ENCODE measurements at regions not wholly inside any gene's neighbourhood (a gene's known extent, or its start where the extent isn't known, plus 50 kb on each side); places are given as distances from the start of the nearest gene placed in this dataset.
A peak's percentile ranks its signal among the peaks of the same experiment; 100 is the strongest.

DNA sequence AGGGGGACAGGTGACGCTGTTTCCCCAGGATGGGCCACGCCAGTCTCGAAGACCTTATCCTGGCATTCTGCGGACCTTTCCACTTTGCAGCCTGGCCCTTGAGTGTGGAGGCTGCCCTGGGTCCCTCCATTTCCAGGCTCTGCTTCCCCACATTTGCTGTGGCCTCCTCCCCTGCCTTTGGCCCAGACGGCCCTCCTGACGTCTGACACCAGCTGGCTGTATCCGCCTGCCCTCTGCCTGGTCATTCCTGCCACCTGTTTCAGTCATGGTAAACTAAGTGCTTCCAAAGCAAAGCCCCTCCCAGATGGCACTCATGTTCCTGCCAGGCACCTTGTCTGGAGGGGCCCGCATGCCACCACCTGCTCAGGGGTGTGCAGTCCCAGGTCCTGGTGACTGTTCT is 95.1 kb downstream of the ASB1 start:
- ChIA-PET CTCF (interaction anchor here (1.0 to 2.8 kb wide), 4 partner anchors 8 to 190 kb away, joined by 3 to 17 read pairs (median 4); no protein-coding TSS in a partner anchor), POLR2A (no interaction called here)
- Histone ChIP-seq H3K27ac (ENCODE audit: low read depth in 2 of 2, low read length in 1 of 2) (no peak overlapping the region), H3K9me2 (no peaks in the 10 kb centered on the region), H3K9ac (no peak overlapping the region), H3K4me3 (ENCODE audit: low read depth in 2 of 2, low read length in 1 of 2) (no peak overlapping the region), H3K4me1 (ENCODE audit: control insufficient read depth in 1 of 2, insufficient read depth in 2 of 2, low read depth in 1 of 2, low read length in 1 of 2) (peaks cover 0 to 14% of the 10 kb centered on the region in 2 experiments; a peak in 1 of 4 replicates), H3F3A (replicated peaks; ENCODE audit: insufficient read depth) (no peaks in the 10 kb centered on the region), H2AFZ (ENCODE audit: low read depth) (no peak overlapping the region), H3K4me2 (no peak overlapping the region), H4K20me1 (ENCODE audit: insufficient read depth) (no peaks in the 10 kb centered on the region), H3K9me3 (peaks cover 4% of the 10 kb centered on the region; the same call in 1 of the 2 replicates), H3K36me3 (replicated peaks in 1 of 2; ENCODE audit: control insufficient read depth in 1 of 2, insufficient read depth in 2 of 2, low read length in 1 of 2) (no peaks in the 10 kb centered on the region), H3K27me3 (ENCODE audit: insufficient read depth) (no peaks in the 10 kb centered on the region), H3K79me2 (ENCODE audit: insufficient read depth) (no peaks in the 10 kb centered on the region)
- TF ChIP-seq SIN3A (IDR thresholded peaks at IDR 0.05; ENCODE audit: borderline replicate concordance, low read depth, low read length) (no peak), FOXM1 (IDR thresholded peaks at IDR 0.05; ENCODE audit: low read depth) (no peak), FOSL2 (IDR thresholded peaks at IDR 0.05; ENCODE audit: borderline replicate concordance, low read depth) (no peak), TCF12 (IDR thresholded peaks at IDR 0.05) (no peak), ELF1 (IDR thresholded peaks at IDR 0.05) (no peak), FOXJ3 (CRISPR knock-in tag; IDR thresholded peaks at IDR 0.05) (no peak)
- TF ChIP-seq, protein P1, sequence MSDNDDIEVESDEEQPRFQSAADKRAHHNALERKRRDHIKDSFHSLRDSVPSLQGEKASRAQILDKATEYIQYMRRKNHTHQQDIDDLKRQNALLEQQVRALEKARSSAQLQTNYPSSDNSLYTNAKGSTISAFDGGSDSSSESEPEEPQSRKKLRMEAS (IDR thresholded peaks at IDR 0.05; ENCODE audit: low read depth) = no peak
- WGBS (ENCODE audit: low lambda C conversion rate) = 88% methylated on average over 7 of the region's 8 CpGs
- DNase-seq = no peak

DNA sequence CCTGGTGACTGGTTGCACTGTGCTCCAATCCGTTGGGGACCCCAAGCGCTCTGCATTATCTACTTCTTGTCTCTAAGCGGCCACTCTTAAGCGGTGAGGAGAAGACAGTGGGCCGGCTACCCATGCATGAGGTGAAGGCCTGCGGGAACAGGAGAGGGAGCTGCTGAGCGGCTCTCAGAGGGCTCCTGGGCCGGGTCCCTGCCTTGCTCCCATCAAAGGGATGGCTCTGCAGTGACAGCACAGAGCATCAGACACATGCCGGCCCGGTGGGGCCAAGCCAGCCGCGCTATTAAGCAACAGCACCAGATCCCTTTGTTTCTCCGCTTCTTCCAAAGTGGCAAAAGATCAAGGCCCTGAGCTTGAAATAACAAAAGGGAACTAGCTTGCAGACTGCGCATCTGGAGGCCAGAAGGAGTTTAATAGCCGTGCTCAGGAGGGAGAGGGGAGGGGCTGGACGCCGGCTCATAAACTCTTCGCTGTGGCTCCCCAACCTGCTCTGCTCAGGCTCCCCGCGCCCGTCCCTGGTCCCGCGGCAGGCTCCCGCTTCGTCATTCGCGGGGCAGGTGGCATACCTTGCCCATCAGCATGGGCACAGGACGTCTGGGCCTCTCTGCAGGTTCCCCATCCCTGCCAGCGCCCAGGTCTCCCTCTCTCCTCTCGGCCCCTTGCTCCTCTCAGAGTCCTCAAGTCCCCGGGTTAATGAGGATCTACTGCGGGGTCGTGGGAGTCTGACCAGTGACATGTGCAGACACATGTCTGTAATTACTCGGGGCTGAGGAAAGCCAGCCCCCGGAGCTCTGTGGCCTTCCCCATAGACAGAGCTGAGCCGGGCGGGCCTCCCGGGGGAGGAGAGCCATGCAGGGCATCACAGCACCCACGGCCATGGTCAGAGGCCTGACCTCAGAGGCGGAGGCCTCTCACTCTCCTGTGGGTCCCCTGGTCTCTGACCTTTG is 96.7 kb downstream of the ASB1 start:
- DNase-seq = peak; percentile 87
- Histone ChIP-seq H3K4me3 (ENCODE audit: low read depth in 2 of 2, low read length in 1 of 2) (no peak overlapping the region), H4K20me1 (ENCODE audit: insufficient read depth) (no peaks in the 10 kb centered on the region), H3K36me3 (replicated peaks in 1 of 2; ENCODE audit: control insufficient read depth in 1 of 2, insufficient read depth in 2 of 2, low read length in 1 of 2) (no peaks in the 10 kb centered on the region), H3K9me2 (no peaks in the 10 kb centered on the region), H2AFZ (ENCODE audit: low read depth) (no peak overlapping the region), H3K9ac (no peak overlapping the region), H3K9me3 (no peaks in the 10 kb centered on the region), H3K4me1 (ENCODE audit: control insufficient read depth in 1 of 2, insufficient read depth in 2 of 2, low read depth in 1 of 2, low read length in 1 of 2) (peaks cover 0 to 22% of the 10 kb centered on the region in 2 experiments; a peak in 1 of 4 replicates), H3K27me3 (ENCODE audit: insufficient read depth) (no peaks in the 10 kb centered on the region), H3K79me2 (ENCODE audit: insufficient read depth) (no peaks in the 10 kb centered on the region), H3F3A (replicated peaks; ENCODE audit: insufficient read depth) (no peaks in the 10 kb centered on the region), H3K4me2 (no peak overlapping the region), H3K27ac (ENCODE audit: low read depth in 2 of 2, low read length in 1 of 2) (peak overlapping the region in 1 of 2 experiments; percentile 31; a peak in 1 of 4 replicates)
- ChIA-PET CTCF (interaction anchor here (0.7 to 4.0 kb wide), 18 partner anchors 10 to 491 kb away, joined by 3 to 38 read pairs (median 3); no protein-coding TSS in a partner anchor), POLR2A (no interaction called here)
- peak; percentile 67 for TF ChIP-seq RAD21 (IDR thresholded peaks at IDR 0.05; ENCODE audit: low read length)
- no peak for TF ChIP-seq YY1 (IDR thresholded peaks at IDR 0.05; ENCODE audit: low read depth)
- peak; percentile 65 for TF ChIP-seq SMC3 (IDR thresholded peaks at IDR 0.05; ENCODE audit: low read depth, low read length)
- TF ChIP-seq RCOR1 (IDR thresholded peaks at IDR 0.05; ENCODE audit: low read length) = no peak
- TF ChIP-seq MXI1 (IDR thresholded peaks at IDR 0.05; ENCODE audit: low read depth, low read length) = peak; percentile 91
- 45% methylated on average over 29 of the region's 40 CpGs for whole genome bisulfite sequencing (ENCODE audit: low lambda C conversion rate)

Measured in SK-N-SH (cell line).